Smooth muscle cell (in vitro differentiated cells): ENCODE measurements at regions not wholly inside any gene's neighbourhood (a gene's known extent, or its start where the extent isn't known, plus 50 kb on each side); places are given as distances from the start of the nearest gene placed in this dataset.
A peak's percentile ranks its signal among the peaks of the same experiment; 100 is the strongest.

Experiments used
- DNase-seq: peaks from one replicate; lab custom pipeline; 2025; ENCODE audit not compliant: unreplicated experiment; lab: John Stamatoyannopoulos, UW
- H2AFZ ChIP-seq: fragments of 200-600 bp; sonication (generic); 2 replicates; pipeline ENCODE4 v1.6.0; 2016; ENCODE audit warnings: antibody characterized with exemption, low read depth, mild to moderate bottlenecking
- H3F3A ChIP-seq: fragments of 200-600 bp; sonication (generic); 2 replicates; pipeline ENCODE4 v1.6.0; 2017; ENCODE audit warnings: antibody characterized with exemption, low read depth
- H3K27ac ChIP-seq: fragments of 200-600 bp; sonication (generic); 2 replicates; pipeline ENCODE4 v1.5.1; 2016; ENCODE audit warnings: low read depth, mild to moderate bottlenecking
- H3K27me3 ChIP-seq: fragments of 200-600 bp; sonication (generic); 2 replicates; pipeline ENCODE4 v1.6.1; 2016; ENCODE audit warnings: low read depth, mild to moderate bottlenecking
- H3K36me3 ChIP-seq: fragments of 200-600 bp; sonication (generic); 2 replicates; pipeline ENCODE4 v1.5.1; 2016; ENCODE audit warnings: low read depth
- H3K4me1 ChIP-seq: fragments of 200-600 bp; sonication (generic); 2 replicates; pipeline ENCODE4 v1.5.1; 2016; ENCODE audit warnings: low read depth
- H3K4me2 ChIP-seq: fragments of 200-600 bp; sonication (generic); 2 replicates; pipeline ENCODE4 v1.6.0; 2016; ENCODE audit warnings: mild to moderate bottlenecking
- H3K4me3 ChIP-seq: fragments of 200-600 bp; sonication (generic); 2 replicates; pipeline ENCODE4 v1.5.1; 2016; ENCODE audit warnings: mild to moderate bottlenecking
- H3K79me2 ChIP-seq: fragments of 200-600 bp; sonication (generic); 2 replicates; pipeline ENCODE4 v1.6.0; 2016; ENCODE audit warnings: low read depth, mild to moderate bottlenecking
- H3K9ac ChIP-seq: fragments of 200-600 bp; sonication (generic); 2 replicates; pipeline ENCODE4 v1.6.0; 2016; ENCODE audit warnings: low read depth
- H3K9me3 ChIP-seq: fragments of 200-600 bp; sonication (generic); replicated peaks from 2 replicates; pipeline ENCODE4 v1.5.1; 2016; ENCODE audit warnings: low read depth
- H4K20me1 ChIP-seq: fragments of 200-600 bp; sonication (generic); 2 replicates; pipeline ENCODE4 v1.6.0; 2016; ENCODE audit warnings: low read depth
- CTCF ChIP-seq: fragments of 200-600 bp; sonication (generic); IDR thresholded peaks from 2 replicates; pipeline ENCODE4 v1.5.1; 2017; ENCODE audit warnings: borderline replicate concordance, mild to moderate bottlenecking, antibody characterized with exemption; ENCODE audit not compliant: insufficient read depth, poor library complexity, severe bottlenecking
- WGBS: methylation state at CpG from one replicate; pipeline ENCODE4 v1.1.7; 2016; ENCODE audit warnings: low lambda C conversion rate; 5-methylcytosine and 5-hydroxymethylcytosine counted together

GRCh38 chr4:11904846-11905739, 476.4 kb upstream of the HS3ST1 start:
- Histone ChIP-seq H3F3A (no peaks in the 10 kb centered on the region), H4K20me1 (no peaks in the 10 kb centered on the region), H3K4me3 (no peak overlapping the region), H3K79me2 (no peaks in the 10 kb centered on the region), H3K4me2 (no peak overlapping the region), H2AFZ (no peak overlapping the region), H3K27ac (no peak overlapping the region), H3K4me1 (peaks cover 5% of the 10 kb centered on the region), H3K36me3 (no peaks in the 10 kb centered on the region), H3K27me3 (no peaks in the 10 kb centered on the region), H3K9me3 (no peaks in the 10 kb centered on the region), H3K9ac (no peak overlapping the region)
- WGBS, result 84% methylated on average over 9 of the region's 9 CpGs
- no peak for DNase-seq
- no peak for TF ChIP-seq CTCF

DNA sequence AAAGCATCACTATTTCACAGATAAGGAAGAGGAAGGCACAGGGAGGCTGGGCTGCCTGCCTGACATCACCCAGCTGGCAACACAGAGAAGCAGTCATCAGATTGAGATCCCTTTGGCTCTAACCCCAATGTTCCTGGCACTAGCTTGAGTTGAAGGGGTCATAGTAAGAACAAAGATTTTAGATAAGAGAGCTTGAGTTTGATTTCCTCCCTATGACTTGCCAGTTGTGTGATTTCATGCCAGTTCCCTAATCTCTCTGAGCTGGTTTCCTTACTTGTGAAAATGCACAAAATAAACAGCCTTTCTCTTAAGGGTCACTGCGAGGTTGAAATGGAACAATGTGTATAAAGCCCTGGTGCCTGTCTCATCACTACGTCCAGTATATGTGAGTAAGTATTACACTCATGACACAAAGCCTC, 475.4 kb upstream of the HS3ST1 start:
- H2AFZ ChIP-seq, result no peak overlapping the region
- WGBS, result 67% methylated on average over 2 of the region's 2 CpGs
- H3K9me3 ChIP-seq, result no peaks in the 10 kb centered on the region
- H3K9ac ChIP-seq, result no peak overlapping the region
- H4K20me1 ChIP-seq, result no peaks in the 10 kb centered on the region
- H3F3A ChIP-seq, result no peaks in the 10 kb centered on the region
- H3K27ac ChIP-seq, result no peak overlapping the region
- no peaks in the 10 kb centered on the region for H3K36me3 ChIP-seq
- no peak for TF ChIP-seq CTCF
- no peaks in the 10 kb centered on the region for H3K79me2 ChIP-seq
- no peak for DNase-seq
- no peak overlapping the region for H3K4me3 ChIP-seq
- no peaks in the 10 kb centered on the region for H3K27me3 ChIP-seq
- no peak overlapping the region for H3K4me2 ChIP-seq
- peaks cover 8% of the 10 kb centered on the region for H3K4me1 ChIP-seq

- Histone ChIP-seq H3K9me3 (no peaks in the 10 kb centered on the region), H3K4me1 (peaks cover 8% of the 10 kb centered on the region), H3K4me3 (no peak overlapping the region), H3F3A (no peaks in the 10 kb centered on the region), H3K27me3 (no peaks in the 10 kb centered on the region), H3K36me3 (no peaks in the 10 kb centered on the region), H4K20me1 (no peaks in the 10 kb centered on the region), H3K4me2 (peak overlapping the region; percentile 57), H3K79me2 (no peaks in the 10 kb centered on the region), H3K9ac (no peak overlapping the region), H3K27ac (no peak overlapping the region), H2AFZ (no peak overlapping the region)
- no peak for DNase-seq
- TF ChIP-seq CTCF, result no peak
- WGBS, result 36% methylated on average over 1 of the region's 1 CpG
These were observed 472.4 kb upstream of the HS3ST1 start for GRCh38 chr4:11901089-11901488.

- WGBS, result 24% methylated on average over 1 of the region's 1 CpG
- no peak for DNase-seq
- Histone ChIP-seq H3K9ac (no peak overlapping the region), H3K36me3 (no peaks in the 10 kb centered on the region), H3K4me3 (no peak overlapping the region), H3K9me3 (no peaks in the 10 kb centered on the region), H3K27ac (no peak overlapping the region), H3K4me2 (peak overlapping the region; percentile 57), H3K79me2 (no peaks in the 10 kb centered on the region), H4K20me1 (no peaks in the 10 kb centered on the region), H3K4me1 (peaks cover 8% of the 10 kb centered on the region), H3K27me3 (no peaks in the 10 kb centered on the region), H3F3A (no peaks in the 10 kb centered on the region), H2AFZ (no peak overlapping the region)
- no peak for TF ChIP-seq CTCF
These were observed 471.7 kb upstream of the HS3ST1 start for GRCh38 chr4:11900359-11900758.
